ENCODE measurements at regions not wholly inside any gene's neighbourhood (a gene's known extent, or its start where the extent isn't known, plus 50 kb on each side); places are given as distances from the start of the nearest gene placed in this dataset.
"Not testable (repeated sequence)": the region's sequence is repeated elsewhere in the genome, so short reads cannot be mapped to it uniquely, and the experiment has no call there.

- H2BK5ac ChIP-seq (ENCODE audit: low read depth, low read length, poor library complexity), result no peak overlapping the region
- H3K4me2 ChIP-seq (ENCODE audit: low read length), result no peak overlapping the region
- H4K8ac ChIP-seq (ENCODE audit: low read depth, low read length), result no peak overlapping the region
- no peak overlapping the region for H3K9ac ChIP-seq (ENCODE audit: low read length)
- no peak overlapping the region for H2AK5ac ChIP-seq (ENCODE audit: low read length)
- no peaks in the 10 kb centered on the region for H3K9me3 ChIP-seq (ENCODE audit: insufficient read depth, low read depth, low read length)
- H3K23ac ChIP-seq (ENCODE audit: low read length), result no peak overlapping the region
- DNase-seq, result no peak
- no peak overlapping the region for H3K18ac ChIP-seq (ENCODE audit: low read length)
- H2AFZ ChIP-seq (ENCODE audit: insufficient read depth, low read length, poor library complexity), result no peak overlapping the region
- H2BK120ac ChIP-seq (ENCODE audit: insufficient read depth, low read length, poor library complexity), result no peak overlapping the region
- no peaks in the 10 kb centered on the region for H3K79me1 ChIP-seq (ENCODE audit: low read length)
- WGBS (ENCODE audit: extremely low coverage, insufficient coverage, insufficient read length), result no CpG with 5 or more reads among the region's 3 CpGs
- H4K12ac ChIP-seq (ENCODE audit: low read depth, low read length), result no peak overlapping the region
- no peak overlapping the region for H3K4ac ChIP-seq (ENCODE audit: low read depth, low read length)
- H3K27me3 ChIP-seq (ENCODE audit: insufficient read depth, low read length), result no peaks in the 10 kb centered on the region
- no peak overlapping the region for H3K4me3 ChIP-seq (ENCODE audit: low read depth, low read length)
- H3K27ac ChIP-seq (ENCODE audit: low read depth, low read length), result no peak overlapping the region
- no peak overlapping the region for H4K91ac ChIP-seq (ENCODE audit: low read depth, low read length)
- H3K36me3 ChIP-seq (ENCODE audit: control insufficient read depth in 1 of 2, insufficient read depth in 2 of 2, low read length in 2 of 2), result no peaks in the 10 kb centered on the region
- no peaks in the 10 kb centered on the region for H3K79me2 ChIP-seq (ENCODE audit: control insufficient read depth, insufficient read depth, low read length, poor library complexity)
- H2BK12ac ChIP-seq (ENCODE audit: low read length), result no peak overlapping the region
- H3K4me1 ChIP-seq (ENCODE audit: control insufficient read depth in 1 of 2, insufficient read depth in 2 of 2, low read length in 2 of 2), result no peaks in the 10 kb centered on the region
- no peak overlapping the region for H3K14ac ChIP-seq (ENCODE audit: low read length)
Observed at GRCh38 chr14:43735932-43736331, 771.2 kb downstream of the FSCB start.

GRCh38 chr14:43729143-43729542 is 777.9 kb downstream of the FSCB start:
- no peak overlapping the region for H3K27ac ChIP-seq (ENCODE audit: low read depth, low read length)
- H4K12ac ChIP-seq (ENCODE audit: low read depth, low read length), result no peak overlapping the region
- H3K4me1 ChIP-seq (ENCODE audit: control insufficient read depth in 1 of 2, insufficient read depth in 2 of 2, low read length in 2 of 2), result no peaks in the 10 kb centered on the region
- no peak overlapping the region for H2BK5ac ChIP-seq (ENCODE audit: low read depth, low read length, poor library complexity)
- no peak for DNase-seq
- no peaks in the 10 kb centered on the region for H3K9me3 ChIP-seq (ENCODE audit: insufficient read depth, low read depth, low read length)
- no peak overlapping the region for H3K9ac ChIP-seq (ENCODE audit: low read length)
- H3K14ac ChIP-seq (ENCODE audit: low read length), result no peak overlapping the region
- H4K91ac ChIP-seq (ENCODE audit: low read depth, low read length), result no peak overlapping the region
- H3K79me1 ChIP-seq (ENCODE audit: low read length), result no peaks in the 10 kb centered on the region
- H2BK120ac ChIP-seq (ENCODE audit: insufficient read depth, low read length, poor library complexity), result no peak overlapping the region
- H2AK5ac ChIP-seq (ENCODE audit: low read length), result no peak overlapping the region
- H3K27me3 ChIP-seq (ENCODE audit: insufficient read depth, low read length), result no peaks in the 10 kb centered on the region
- WGBS (ENCODE audit: extremely low coverage, insufficient coverage, insufficient read length), result no CpG with 5 or more reads among the region's 4 CpGs
- no peak overlapping the region for H3K4me2 ChIP-seq (ENCODE audit: low read length)
- no peak overlapping the region for H3K4me3 ChIP-seq (ENCODE audit: low read depth, low read length)
- no peak overlapping the region for H2AFZ ChIP-seq (ENCODE audit: insufficient read depth, low read length, poor library complexity)
- no peak overlapping the region for H4K8ac ChIP-seq (ENCODE audit: low read depth, low read length)
- no peaks in the 10 kb centered on the region for H3K36me3 ChIP-seq (ENCODE audit: control insufficient read depth in 1 of 2, insufficient read depth in 2 of 2, low read length in 2 of 2)
- H3K23ac ChIP-seq (ENCODE audit: low read length), result no peak overlapping the region
- no peak overlapping the region for H2BK12ac ChIP-seq (ENCODE audit: low read length)
- no peak overlapping the region for H3K4ac ChIP-seq (ENCODE audit: low read depth, low read length)
- H3K18ac ChIP-seq (ENCODE audit: low read length), result no peak overlapping the region
- H3K79me2 ChIP-seq (ENCODE audit: control insufficient read depth, insufficient read depth, low read length, poor library complexity), result no peaks in the 10 kb centered on the region

GRCh38 chr14:43706900-43707299 is 800.2 kb downstream of the FSCB start:
- Histone ChIP-seq H3K23ac (ENCODE audit: low read length) (no peak overlapping the region), H4K8ac (ENCODE audit: low read depth, low read length) (no peak overlapping the region), H3K4me3 (ENCODE audit: low read depth, low read length) (no peak overlapping the region), H3K27me3 (ENCODE audit: insufficient read depth, low read length) (no peaks in the 10 kb centered on the region), H3K9me3 (ENCODE audit: insufficient read depth, low read depth, low read length) (no peaks in the 10 kb centered on the region), H3K18ac (ENCODE audit: low read length) (no peak overlapping the region), H4K91ac (ENCODE audit: low read depth, low read length) (no peak overlapping the region), H2AFZ (ENCODE audit: insufficient read depth, low read length, poor library complexity) (no peak overlapping the region), H3K4me2 (ENCODE audit: low read length) (no peak overlapping the region), H2BK12ac (ENCODE audit: low read length) (no peak overlapping the region), H3K4ac (ENCODE audit: low read depth, low read length) (no peak overlapping the region), H3K14ac (ENCODE audit: low read length) (no peak overlapping the region), H2BK5ac (ENCODE audit: low read depth, low read length, poor library complexity) (no peak overlapping the region), H3K9ac (ENCODE audit: low read length) (no peak overlapping the region), H3K79me2 (ENCODE audit: control insufficient read depth, insufficient read depth, low read length, poor library complexity) (no peaks in the 10 kb centered on the region), H2BK120ac (ENCODE audit: insufficient read depth, low read length, poor library complexity) (no peak overlapping the region), H3K79me1 (ENCODE audit: low read length) (no peaks in the 10 kb centered on the region), H3K36me3 (ENCODE audit: control insufficient read depth in 1 of 2, insufficient read depth in 2 of 2, low read length in 2 of 2) (no peaks in the 10 kb centered on the region), H3K4me1 (ENCODE audit: control insufficient read depth in 1 of 2, insufficient read depth in 2 of 2, low read length in 2 of 2) (no peaks in the 10 kb centered on the region), H2AK5ac (ENCODE audit: low read length) (no peak overlapping the region), H4K12ac (ENCODE audit: low read depth, low read length) (no peak overlapping the region), H3K27ac (ENCODE audit: low read depth, low read length) (no peak overlapping the region)
- no peak for DNase-seq

- not testable (repeated sequence) for H3K4me2 ChIP-seq (ENCODE audit: low read length); H3K9ac ChIP-seq (ENCODE audit: low read length); H4K12ac ChIP-seq (ENCODE audit: low read depth, low read length); H3K4me3 ChIP-seq (ENCODE audit: low read depth, low read length); H4K8ac ChIP-seq (ENCODE audit: low read depth, low read length); H3K4me1 ChIP-seq (ENCODE audit: control insufficient read depth in 1 of 2, insufficient read depth in 2 of 2, low read length in 2 of 2); H2AFZ ChIP-seq (ENCODE audit: insufficient read depth, low read length, poor library complexity); H2BK5ac ChIP-seq (ENCODE audit: low read depth, low read length, poor library complexity); DNase-seq; H3K36me3 ChIP-seq (ENCODE audit: control insufficient read depth in 1 of 2, insufficient read depth in 2 of 2, low read length in 2 of 2); H2AK5ac ChIP-seq (ENCODE audit: low read length); H3K27ac ChIP-seq (ENCODE audit: low read depth, low read length); H3K9me3 ChIP-seq (ENCODE audit: insufficient read depth, low read depth, low read length); H4K91ac ChIP-seq (ENCODE audit: low read depth, low read length); H3K23ac ChIP-seq (ENCODE audit: low read length); H3K14ac ChIP-seq (ENCODE audit: low read length); H3K4ac ChIP-seq (ENCODE audit: low read depth, low read length); H3K79me2 ChIP-seq (ENCODE audit: control insufficient read depth, insufficient read depth, low read length, poor library complexity); H2BK120ac ChIP-seq (ENCODE audit: insufficient read depth, low read length, poor library complexity); H3K27me3 ChIP-seq (ENCODE audit: insufficient read depth, low read length); H2BK12ac ChIP-seq (ENCODE audit: low read length); H3K18ac ChIP-seq (ENCODE audit: low read length); H3K79me1 ChIP-seq (ENCODE audit: low read length)
- no CpG with 5 or more reads among the region's 20 CpGs for WGBS (ENCODE audit: extremely low coverage, insufficient coverage, insufficient read length)
Observed at GRCh38 chr14:43698561-43699284, 808.4 kb downstream of the FSCB start.
